K562 (cell line): ENCODE measurements at regions not wholly inside any gene's neighbourhood (a gene's known extent, or its start where the extent isn't known, plus 50 kb on each side); places are given as distances from the start of the nearest gene placed in this dataset.

Experiments used
- BHLHE40 ChIP-seq: IDR thresholded peaks from 2 replicates; pipeline ENCODE4 v1.6.1; 2011; ENCODE audit warnings: low read length, improper control_type of control experiment
- CTCF ChIP-seq, 3 experiments: IDR thresholded peaks in 2 of 3; conservative IDR thresholded peaks in 1 of 3; 2 replicates each; pipeline ENCODE4 v1.5.1; 2011 to 2012; ENCODE audit warnings: low read length in 3 of 3, mild to moderate bottlenecking in 3 of 3, control low read depth in 2 of 3, improper control_type of control experiment in 1 of 3, inconsistent platforms in 1 of 3, low read depth in 1 of 3, mixed read lengths in 1 of 3, moderate library complexity in 1 of 3; ENCODE audit not compliant: insufficient read depth in 2 of 3
- HMBOX1 ChIP-seq: sonication (generic); IDR thresholded peaks from 2 replicates; pipeline ENCODE4 v1.6.1; 2016
- JUN ChIP-seq, 2 experiments: sonication (generic) in 1 of 2; formaldehyde crosslinking in 1 of 2; IDR thresholded peaks; 2 replicates each; pipeline versions ENCODE4 v1.6.1 to v1.8.0; 2012 to 2022; ENCODE audit warnings: borderline replicate concordance in 2 of 2, mild to moderate bottlenecking in 2 of 2, improper control_type of control experiment in 1 of 2, low read depth in 1 of 2, low read length in 1 of 2, missing genetic modification reagents in 1 of 2
- LEF1 ChIP-seq: fragments of 450-650 bp; IDR thresholded peaks from 2 replicates; pipeline ENCODE4 v1.6.1; 2016; ENCODE audit warnings: mild to moderate bottlenecking
- MAFK ChIP-seq: IDR thresholded peaks from 2 replicates; pipeline ENCODE4 v1.6.1; 2011; ENCODE audit warnings: low read length, improper control_type of control experiment
- MYC ChIP-seq, 2 experiments: fragments of 250-450 bp in 1 of 2; sonication (Bioruptor Pico) in 1 of 2; IDR thresholded peaks; 2 replicates each; pipeline versions ENCODE4 v1.5.1 to v1.6.1; 2012 to 2021; ENCODE audit warnings: low read depth in 2 of 2, borderline replicate concordance in 1 of 2, improper control_type of control experiment in 1 of 2, low read length in 1 of 2, mild to moderate bottlenecking in 1 of 2, moderate library complexity in 1 of 2
- NR3C1 ChIP-seq: sonication (generic); formaldehyde crosslinking; IDR thresholded peaks from 2 replicates; pipeline ENCODE4 v1.8.1; 2022; ENCODE audit warnings: missing genetic modification reagents
- SMARCC2 ChIP-seq: fragments of 450-650 bp; IDR thresholded peaks from 2 replicates; pipeline ENCODE4 v1.6.1; 2017; ENCODE audit warnings: antibody characterized with exemption, moderate library complexity, mild to moderate bottlenecking, low read depth
- ZBTB40 ChIP-seq, 2 experiments: fragments of 450-650 bp in 1 of 2; sonication (generic) in 1 of 2; formaldehyde crosslinking in 1 of 2; IDR thresholded peaks; 2 replicates each; pipeline versions ENCODE4 v1.7.1 to v1.9.0; 2016 to 2022; ENCODE audit warnings: inconsistent platforms in 1 of 2, mild to moderate bottlenecking in 1 of 2, missing genetic modification reagents in 1 of 2
- ZNF707 ChIP-seq: fragments of 250-450 bp; sonication (Bioruptor Pico); conservative IDR thresholded peaks from 2 replicates; pipeline ENCODE4 v1.8.0; 2022; ENCODE audit warnings: inconsistent platforms, mild to moderate bottlenecking, moderate library complexity
- ZZZ3 ChIP-seq: fragments of 450-650 bp; IDR thresholded peaks from 2 replicates; pipeline ENCODE4 v1.6.1; 2016; ENCODE audit warnings: antibody characterized with exemption, mild to moderate bottlenecking, moderate library complexity

DNA sequence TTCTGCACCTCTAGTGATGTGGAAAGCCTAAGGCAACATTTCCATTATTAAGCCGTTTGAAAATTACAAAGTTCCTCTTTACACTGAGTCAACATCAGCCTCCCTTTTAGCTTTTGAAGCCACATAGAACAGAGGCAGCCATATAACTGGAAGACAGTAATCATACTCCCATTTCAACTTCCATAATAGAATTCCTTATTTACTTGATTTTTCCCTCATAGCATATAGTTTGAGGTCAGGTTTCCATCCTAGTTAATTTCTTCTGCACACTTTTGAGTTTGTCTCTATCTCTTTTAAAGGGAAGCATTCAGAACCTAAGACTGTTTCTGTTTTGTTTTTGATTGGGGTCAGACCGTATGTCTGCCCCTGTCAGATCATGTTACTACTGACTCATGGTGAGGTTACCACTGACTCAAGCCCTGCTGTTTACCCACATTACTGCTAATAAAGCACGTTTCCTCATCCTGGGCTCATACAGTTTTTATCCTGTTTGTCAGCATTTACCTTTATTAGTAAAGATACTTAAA is 161.0 kb downstream of the SLC38A4 start (continued):
- TF ChIP-seq JUN (IDR thresholded peaks at IDR 0.05; ENCODE audit: borderline replicate concordance, low read depth, low read length) (peak; percentile 84), JUN (CRISPR knock-in tag; IDR thresholded peaks at IDR 0.05; ENCODE audit: borderline replicate concordance) (no peak), ZNF707 (CRISPR knock-in tag) (no peak), NR3C1 (no peak), HMBOX1 (peak; percentile 86), LEF1 (peak; percentile 86; the same call in 1 of the 2 replicates), SMARCC2 (peak; percentile 67; the same call in 1 of the 2 replicates), MYC (IDR thresholded peaks at IDR 0.05; ENCODE audit: low read depth, low read length) (peak; percentile 51; the same call in 1 of the 2 replicates), MYC (CRISPR knock-in tag; IDR thresholded peaks at IDR 0.05; ENCODE audit: borderline replicate concordance, low read depth) (no peak), BHLHE40 (peak; percentile 63; the same call in 1 of the 2 replicates), MAFK (peak; percentile 48; the same call in 1 of the 2 replicates), ZBTB40 (IDR thresholded peaks at IDR 0.05) (peak; percentile 95), ZBTB40 (CRISPR knock-in tag; IDR thresholded peaks at IDR 0.05) (peak; percentile 89), CTCF (IDR thresholded peaks at IDR 0.05 in 2 of 3, conservative IDR thresholded peaks at IDR 0.05 in 1 of 3; ENCODE audit: insufficient read depth in 2 of 3, low read depth in 1 of 3, low read length in 3 of 3) (0 out of 6 replicates have a peak, but pooled peaks of 1 of the 3 experiments have one; percentile 2), ZZZ3 (no peak)
